Liver (tissue), 3 donors: ENCODE measurements at regions not wholly inside any gene's neighbourhood (a gene's known extent, or its start where the extent isn't known, plus 50 kb on each side); places are given as distances from the start of the nearest gene placed in this dataset.

Source experiments
- MAX ChIP-seq: IDR thresholded peaks from 2 replicates; pipeline ENCODE4 v1.6.1; 2016; ENCODE audit warnings: antibody characterized with exemption
- RAD21 ChIP-seq, 2 donors: IDR thresholded peaks; 2 replicates each; pipeline ENCODE4 v1.6.1; 2016; ENCODE audit warnings: antibody characterized with exemption in 2 of 2, mild to moderate bottlenecking in 2 of 2
- REST ChIP-seq: IDR thresholded peaks from 2 replicates; pipeline ENCODE4 v1.6.1; 2016; ENCODE audit warnings: antibody characterized with exemption, mild to moderate bottlenecking
- RXRA ChIP-seq, 2 donors: IDR thresholded peaks; 2 replicates each; pipeline ENCODE4 v1.6.1; 2017 to 2018; ENCODE audit warnings: antibody characterized with exemption in 2 of 2, mild to moderate bottlenecking in 1 of 2
- YY1 ChIP-seq: IDR thresholded peaks from 2 replicates; pipeline ENCODE4 v1.6.1; 2016; ENCODE audit warnings: antibody characterized with exemption, mild to moderate bottlenecking
- TF ChIP-seq, protein P1 (sequence below): fragments of 150-350 bp; IDR thresholded peaks from 2 replicates; pipeline ENCODE4 v1.5.1; 2017; ENCODE audit warnings: improper control_type of control experiment, low read depth, low read length; ENCODE audit not compliant: missing input control
- TF ChIP-seq, protein P2 (sequence below): IDR thresholded peaks from 2 replicates; pipeline ENCODE4 v1.6.1; 2016; ENCODE audit warnings: antibody characterized with exemption
- donor health status: healthy.
- donor health status: healthy.

GRCh38 chr2:59314031-59314766, 1073.1 kb upstream of the FANCL start:
- TF ChIP-seq REST (no peak), MAX (no peak), YY1 (no peak), RAD21 (IDR thresholded peaks at IDR 0.05) (no peak), RXRA (IDR thresholded peaks at IDR 0.05) (no peak)
- TF ChIP-seq, protein P1, sequence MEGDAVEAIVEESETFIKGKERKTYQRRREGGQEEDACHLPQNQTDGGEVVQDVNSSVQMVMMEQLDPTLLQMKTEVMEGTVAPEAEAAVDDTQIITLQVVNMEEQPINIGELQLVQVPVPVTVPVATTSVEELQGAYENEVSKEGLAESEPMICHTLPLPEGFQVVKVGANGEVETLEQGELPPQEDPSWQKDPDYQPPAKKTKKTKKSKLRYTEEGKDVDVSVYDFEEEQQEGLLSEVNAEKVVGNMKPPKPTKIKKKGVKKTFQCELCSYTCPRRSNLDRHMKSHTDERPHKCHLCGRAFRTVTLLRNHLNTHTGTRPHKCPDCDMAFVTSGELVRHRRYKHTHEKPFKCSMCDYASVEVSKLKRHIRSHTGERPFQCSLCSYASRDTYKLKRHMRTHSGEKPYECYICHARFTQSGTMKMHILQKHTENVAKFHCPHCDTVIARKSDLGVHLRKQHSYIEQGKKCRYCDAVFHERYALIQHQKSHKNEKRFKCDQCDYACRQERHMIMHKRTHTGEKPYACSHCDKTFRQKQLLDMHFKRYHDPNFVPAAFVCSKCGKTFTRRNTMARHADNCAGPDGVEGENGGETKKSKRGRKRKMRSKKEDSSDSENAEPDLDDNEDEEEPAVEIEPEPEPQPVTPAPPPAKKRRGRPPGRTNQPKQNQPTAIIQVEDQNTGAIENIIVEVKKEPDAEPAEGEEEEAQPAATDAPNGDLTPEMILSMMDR: no peak
- TF ChIP-seq, protein P2, sequence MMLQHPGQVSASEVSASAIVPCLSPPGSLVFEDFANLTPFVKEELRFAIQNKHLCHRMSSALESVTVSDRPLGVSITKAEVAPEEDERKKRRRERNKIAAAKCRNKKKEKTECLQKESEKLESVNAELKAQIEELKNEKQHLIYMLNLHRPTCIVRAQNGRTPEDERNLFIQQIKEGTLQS: no peak
